ENCODE measurements at regions not wholly inside any gene's neighbourhood (a gene's known extent, or its start where the extent isn't known, plus 50 kb on each side); places are given as distances from the start of the nearest gene placed in this dataset.
A peak's percentile ranks its signal among the peaks of the same experiment; 100 is the strongest.

DNA sequence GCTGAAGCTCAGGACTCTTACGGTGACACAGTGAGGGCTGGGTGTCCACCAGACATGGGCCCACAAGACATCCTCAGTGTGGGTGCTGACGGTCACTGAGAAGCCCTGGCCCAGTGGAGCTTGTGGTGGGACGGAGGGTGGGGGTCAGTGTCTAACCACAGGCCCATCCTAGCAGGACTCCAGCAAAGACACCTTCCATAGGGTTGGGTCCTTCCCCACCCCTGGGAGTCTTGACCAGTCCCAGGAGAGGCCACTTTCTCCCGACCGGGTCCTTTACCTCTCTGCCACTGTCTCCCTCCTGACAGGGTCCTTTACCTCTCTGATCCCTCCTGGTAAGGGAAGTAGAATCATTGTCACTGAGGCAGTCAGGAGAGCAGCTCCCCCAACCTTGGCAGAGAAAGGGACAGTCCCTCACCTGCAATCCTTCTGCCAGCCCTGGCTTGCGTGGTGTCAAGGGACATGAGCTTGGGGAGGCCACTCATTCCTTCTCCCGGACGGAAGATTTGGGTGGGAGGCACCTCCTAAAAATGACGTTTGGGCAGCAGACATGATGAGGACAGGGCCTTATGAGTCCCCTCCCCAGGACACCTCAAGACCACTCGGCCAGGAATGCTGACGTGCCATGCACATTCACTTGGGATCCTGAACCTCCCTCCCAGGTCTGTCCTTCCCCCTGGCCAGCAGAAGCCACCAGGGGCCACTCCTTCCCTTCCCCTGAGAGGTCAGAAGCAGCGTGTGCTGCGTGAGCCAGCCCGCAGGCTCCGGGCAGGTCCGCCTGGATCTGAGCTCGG lies 91.5 kb upstream of the FGF3 start:
- intact Hi-C loops (cut with DNase I; ENCODE audit: low total_unique reads): loop anchor here (5.0 kb wide), 1 partner anchor 223 kb away; no protein-coding TSS in a partner anchor
- DNase-seq (ENCODE audit: low spot score in 2 of 2): peak in 1 of 2 donors; percentile 68
- WGBS, 2 donors: 78 to 85% methylated on average over 17 of the region's 17 CpGs
- no peak overlapping the region for H3K4me3 ChIP-seq (ENCODE audit: low read depth, poor library complexity, severe bottlenecking)
- TF ChIP-seq POLR2A (IDR thresholded peaks at IDR 0.05): no peak
- TF ChIP-seq, protein P1, sequence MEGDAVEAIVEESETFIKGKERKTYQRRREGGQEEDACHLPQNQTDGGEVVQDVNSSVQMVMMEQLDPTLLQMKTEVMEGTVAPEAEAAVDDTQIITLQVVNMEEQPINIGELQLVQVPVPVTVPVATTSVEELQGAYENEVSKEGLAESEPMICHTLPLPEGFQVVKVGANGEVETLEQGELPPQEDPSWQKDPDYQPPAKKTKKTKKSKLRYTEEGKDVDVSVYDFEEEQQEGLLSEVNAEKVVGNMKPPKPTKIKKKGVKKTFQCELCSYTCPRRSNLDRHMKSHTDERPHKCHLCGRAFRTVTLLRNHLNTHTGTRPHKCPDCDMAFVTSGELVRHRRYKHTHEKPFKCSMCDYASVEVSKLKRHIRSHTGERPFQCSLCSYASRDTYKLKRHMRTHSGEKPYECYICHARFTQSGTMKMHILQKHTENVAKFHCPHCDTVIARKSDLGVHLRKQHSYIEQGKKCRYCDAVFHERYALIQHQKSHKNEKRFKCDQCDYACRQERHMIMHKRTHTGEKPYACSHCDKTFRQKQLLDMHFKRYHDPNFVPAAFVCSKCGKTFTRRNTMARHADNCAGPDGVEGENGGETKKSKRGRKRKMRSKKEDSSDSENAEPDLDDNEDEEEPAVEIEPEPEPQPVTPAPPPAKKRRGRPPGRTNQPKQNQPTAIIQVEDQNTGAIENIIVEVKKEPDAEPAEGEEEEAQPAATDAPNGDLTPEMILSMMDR (IDR thresholded peaks at IDR 0.05): no peak

DNA sequence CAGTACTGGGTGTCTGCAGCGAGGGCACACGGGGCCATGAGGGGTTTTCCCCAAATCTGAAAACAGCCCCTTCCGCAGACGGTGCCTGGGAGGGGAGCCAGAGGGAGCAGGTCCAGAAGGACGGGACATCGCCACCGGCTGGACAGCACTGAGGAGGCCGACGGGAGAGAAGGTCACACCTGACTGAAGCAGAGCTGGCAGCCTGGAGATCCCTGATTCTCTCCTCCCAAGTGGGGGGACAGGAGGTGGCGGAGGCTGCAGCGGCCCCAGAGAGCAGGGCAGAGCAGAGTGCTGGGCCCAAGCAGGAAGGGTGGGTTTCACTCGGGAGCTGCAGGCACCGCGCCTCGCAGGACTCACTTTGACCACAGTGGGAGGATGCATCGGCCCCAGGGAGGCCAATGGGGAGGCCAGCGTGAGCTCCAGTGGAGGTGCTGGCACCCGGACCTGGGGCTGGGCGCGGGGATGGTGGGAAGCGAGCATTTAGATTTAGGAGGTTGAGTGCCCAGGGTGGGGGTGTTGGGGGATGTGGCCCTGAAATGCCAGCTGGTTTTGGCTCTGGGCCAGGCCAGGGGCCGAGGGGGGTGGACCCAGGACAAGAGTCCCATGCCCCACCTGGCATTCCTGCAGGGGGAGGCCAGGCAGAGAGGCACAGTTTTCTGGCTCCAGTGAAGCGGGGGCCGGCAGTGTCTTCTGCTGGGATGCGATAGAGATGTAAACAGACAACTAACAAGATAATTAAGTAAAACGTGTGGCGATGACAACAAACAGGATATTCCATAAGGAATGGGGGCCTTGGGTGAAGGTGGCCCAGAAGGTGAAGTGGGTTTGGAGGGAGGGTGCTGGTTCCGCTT lies 92.3 kb upstream of the FGF3 start:
- intact Hi-C loops (cut with DNase I; ENCODE audit: low total_unique reads): loop anchor here (5.0 kb wide), 1 partner anchor 224 kb away; no protein-coding TSS in a partner anchor
- H3K4me3 ChIP-seq (ENCODE audit: low read depth, poor library complexity, severe bottlenecking): no peak overlapping the region
- peak in 1 of 2 donors; percentile 81 for DNase-seq (ENCODE audit: low spot score in 2 of 2)
- TF ChIP-seq POLR2A (IDR thresholded peaks at IDR 0.05): no peak
- TF ChIP-seq, protein P1 (IDR thresholded peaks at IDR 0.05): no peak
- 72 to 76% methylated on average over 26 to 27 of the region's 28 CpGs for WGBS, 2 donors

DNA sequence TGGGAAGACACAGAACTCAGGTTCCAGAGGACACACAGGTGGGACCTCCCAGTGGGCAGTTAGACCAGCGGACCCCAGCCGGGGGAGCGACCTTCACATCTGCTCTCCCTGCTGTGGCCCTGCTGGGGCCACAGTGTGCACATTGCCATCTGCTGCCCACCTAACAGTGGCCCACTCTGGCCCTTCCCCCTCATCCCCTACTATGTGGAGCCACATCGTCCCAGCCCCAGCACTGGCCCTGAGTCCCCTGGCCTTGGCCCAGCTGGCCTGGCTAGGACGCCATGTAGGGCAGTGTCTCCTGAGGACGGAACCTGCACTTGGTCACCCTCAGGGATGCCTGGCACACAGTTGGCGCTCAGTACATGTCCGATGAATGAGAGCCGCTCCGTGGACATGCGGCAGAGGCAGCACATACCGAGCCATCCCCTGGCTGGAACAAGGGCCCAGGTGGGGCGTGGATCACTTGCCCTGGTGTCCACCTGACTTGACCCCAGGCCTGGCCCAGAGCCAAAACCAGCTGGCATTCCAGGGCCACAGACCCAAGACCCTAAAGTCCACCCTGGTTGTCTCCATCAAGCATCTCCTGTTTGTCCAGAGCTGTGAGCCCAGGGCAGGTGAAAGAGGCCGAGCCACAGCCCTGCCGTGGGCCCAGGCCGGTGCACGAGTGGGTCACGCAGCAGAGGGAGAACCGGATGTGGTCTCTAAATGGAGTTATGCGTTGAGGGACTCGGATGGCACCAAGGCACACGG lies 93.1 kb upstream of the FGF3 start:
- no peak overlapping the region for H3K4me3 ChIP-seq (ENCODE audit: low read depth, poor library complexity, severe bottlenecking)
- 85 to 87% methylated on average over 18 of the region's 22 CpGs for WGBS, 2 donors
- DNase-seq (ENCODE audit: low spot score in 2 of 2): peak in 1 of 2 donors; percentile 85
- intact Hi-C loops (cut with DNase I; ENCODE audit: low total_unique reads): loop anchor here (5.0 kb wide), 1 partner anchor 225 kb away; no protein-coding TSS in a partner anchor
- no peak for TF ChIP-seq POLR2A (IDR thresholded peaks at IDR 0.05)
- TF ChIP-seq, protein P1 (IDR thresholded peaks at IDR 0.05): no peak

DNA sequence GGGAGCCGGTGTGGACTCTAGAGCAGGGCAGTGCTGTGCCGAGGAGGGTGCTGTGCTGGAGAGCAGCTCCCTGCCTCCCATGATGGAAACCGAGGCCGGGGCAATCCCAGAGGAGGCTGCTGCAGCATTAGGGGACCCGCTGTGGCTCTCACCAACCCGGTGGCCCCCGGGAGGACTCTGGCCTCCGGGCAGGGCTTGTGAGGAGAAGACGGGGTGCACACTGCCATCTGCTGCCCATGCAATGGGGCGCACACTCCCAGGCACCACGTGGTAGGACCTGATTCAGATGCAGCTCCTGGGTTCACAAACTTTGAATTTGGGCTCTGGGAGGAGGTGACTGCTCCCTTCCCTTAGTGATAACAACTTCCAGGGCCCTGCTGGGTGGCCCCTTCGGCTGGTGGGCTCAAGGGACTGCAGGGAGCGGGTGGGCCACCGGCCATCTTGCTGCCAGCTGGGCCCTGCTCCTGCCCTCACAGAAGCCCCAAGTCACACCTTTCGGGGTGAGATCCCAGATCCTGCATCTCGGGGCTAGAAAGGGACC lies 93.8 kb upstream of the FGF3 start:
- 60 to 74% methylated on average over 5 to 11 of the region's 16 CpGs for WGBS, 2 donors
- no peak overlapping the region for H3K4me3 ChIP-seq (ENCODE audit: low read depth, poor library complexity, severe bottlenecking)
- peak in 1 of 2 donors; percentile 76 for DNase-seq (ENCODE audit: low spot score in 2 of 2)
- intact Hi-C loops (cut with DNase I; ENCODE audit: low total_unique reads): loop anchor here (5.0 kb wide), 1 partner anchor 226 kb away; no protein-coding TSS in a partner anchor
- TF ChIP-seq, protein P1 (IDR thresholded peaks at IDR 0.05): no peak
- no peak for TF ChIP-seq POLR2A (IDR thresholded peaks at IDR 0.05)
